Upper lobe of left lung (tissue), 6 donors: ENCODE measurements at regions not wholly inside any gene's neighbourhood (a gene's known extent, or its start where the extent isn't known, plus 50 kb on each side); places are given as distances from the start of the nearest gene placed in this dataset.

Experiments
- ATAC-seq, 2 donors: fragments of 200-7000 bp; cut with Tn5 transposase; one replicate each; pipeline ENCODE4 v1.9.1; 2022; ENCODE audit warnings: mild to moderate bottlenecking in 2 of 2, moderate library complexity in 2 of 2; ENCODE audit not compliant: low FRiP score in 2 of 2
- DNase-seq, 2 donors: peaks; one replicate each; pipeline ENCODE4 v3.0.0-alpha.2; 2019 to 2020
- H3K27ac ChIP-seq, 4 donors: fragments of 200-600 bp; sonication (generic); one replicate each; pipeline ENCODE4 v1.5.1; 2016 to 2019
- H3K27me3 ChIP-seq, 4 donors: fragments of 200-600 bp; sonication (generic); one replicate each; pipeline ENCODE4 v1.5.1; 2017 to 2019
- H3K36me3 ChIP-seq, 4 donors: fragments of 200-600 bp; sonication (generic); one replicate each; pipeline ENCODE4 v1.5.1; 2016 to 2019
- H3K4me1 ChIP-seq, 4 donors: fragments of 200-600 bp; sonication (generic); one replicate each; pipeline ENCODE4 v1.5.1; 2018 to 2019
- H3K4me3 ChIP-seq, 4 donors: fragments of 200-600 bp; sonication (generic); one replicate each; pipeline ENCODE4 v1.5.1; 2017 to 2019; ENCODE audit warnings: mild to moderate bottlenecking in 2 of 4, moderate library complexity in 1 of 4
- H3K9me3 ChIP-seq, 4 donors: fragments of 200-600 bp; sonication (generic); one replicate each; pipeline ENCODE4 v1.5.1; 2018 to 2019
- CTCF ChIP-seq, 6 experiments: fragments of 450-650 bp in 4 of 6; fragments of 200-600 bp in 2 of 6; sonication (generic) in 2 of 6; IDR thresholded peaks; one replicate each; pipeline ENCODE4 v1.5.1; 2016 to 2019; ENCODE audit warnings: antibody characterized with exemption in 6 of 6
- EP300 ChIP-seq, 4 donors: sonication (generic); formaldehyde crosslinking; IDR thresholded peaks; one replicate each; pipeline ENCODE4 v1.5.1; 2017; ENCODE audit warnings: antibody characterized with exemption in 4 of 4, control low read depth in 2 of 4
- POLR2A ChIP-seq, 4 donors: fragments of 450-650 bp; IDR thresholded peaks; one replicate each; pipeline ENCODE4 v1.5.1; 2016 to 2017; ENCODE audit warnings: antibody characterized with exemption in 4 of 4, mild to moderate bottlenecking in 2 of 4
- POLR2AphosphoS5 ChIP-seq, 2 donors: sonication (generic); formaldehyde crosslinking; IDR thresholded peaks; one replicate each; pipeline ENCODE4 v1.5.1; 2017; ENCODE audit warnings: antibody characterized with exemption in 2 of 2
- WGBS, 2 donors: methylation state at CpG; one replicate each; pipeline ENCODE4 v1.1.5; 2017 to 2018; 5-methylcytosine and 5-hydroxymethylcytosine counted together
- donor health status: DM: no; HTN: no; CAD: no; lungs with moderate emphysema.
- donor health status: DM: no; HTN: yes; CAD: no; lungs with severe emphysema.

- ATAC-seq: no peak
- Histone ChIP-seq H3K27ac (no peak overlapping the region), H3K4me3 (no peak overlapping the region), H3K36me3 (no peaks in the 10 kb centered on the region), H3K9me3 (no peaks in the 10 kb centered on the region), H3K27me3 (peaks cover 0 to 2% (median 0%) of the 10 kb centered on the region in 4 donors), H3K4me1 (no peaks in the 10 kb centered on the region)
- TF ChIP-seq CTCF (IDR thresholded peaks at IDR 0.05) (no peak), EP300 (IDR thresholded peaks at IDR 0.05) (no peak), POLR2AphosphoS5 (IDR thresholded peaks at IDR 0.05) (no peak), POLR2A (IDR thresholded peaks at IDR 0.05) (no peak)
- WGBS, 2 donors: 35 to 88% methylated on average over 2 of the region's 2 CpGs
- no peak for DNase-seq
Observed at GRCh38 chr17:10999484-10999883, 161.6 kb upstream of the PIRT start.

GRCh38 chr17:10993126-10993525 is 155.2 kb upstream of the PIRT start:
- no peaks in the 10 kb centered on the region for H3K27me3 ChIP-seq
- TF ChIP-seq POLR2A (IDR thresholded peaks at IDR 0.05): no peak
- no peak for TF ChIP-seq EP300 (IDR thresholded peaks at IDR 0.05)
- no peak for TF ChIP-seq CTCF (IDR thresholded peaks at IDR 0.05)
- no peak for TF ChIP-seq POLR2AphosphoS5 (IDR thresholded peaks at IDR 0.05)
- H3K9me3 ChIP-seq: no peaks in the 10 kb centered on the region
- DNase-seq: no peak
- no peak overlapping the region for H3K27ac ChIP-seq
- H3K36me3 ChIP-seq: no peaks in the 10 kb centered on the region
- WGBS, 2 donors: 59 to 63% methylated on average over 7 of the region's 7 CpGs
- H3K4me1 ChIP-seq: no peaks in the 10 kb centered on the region
- no peak overlapping the region for H3K4me3 ChIP-seq
- no peak for ATAC-seq

DNA sequence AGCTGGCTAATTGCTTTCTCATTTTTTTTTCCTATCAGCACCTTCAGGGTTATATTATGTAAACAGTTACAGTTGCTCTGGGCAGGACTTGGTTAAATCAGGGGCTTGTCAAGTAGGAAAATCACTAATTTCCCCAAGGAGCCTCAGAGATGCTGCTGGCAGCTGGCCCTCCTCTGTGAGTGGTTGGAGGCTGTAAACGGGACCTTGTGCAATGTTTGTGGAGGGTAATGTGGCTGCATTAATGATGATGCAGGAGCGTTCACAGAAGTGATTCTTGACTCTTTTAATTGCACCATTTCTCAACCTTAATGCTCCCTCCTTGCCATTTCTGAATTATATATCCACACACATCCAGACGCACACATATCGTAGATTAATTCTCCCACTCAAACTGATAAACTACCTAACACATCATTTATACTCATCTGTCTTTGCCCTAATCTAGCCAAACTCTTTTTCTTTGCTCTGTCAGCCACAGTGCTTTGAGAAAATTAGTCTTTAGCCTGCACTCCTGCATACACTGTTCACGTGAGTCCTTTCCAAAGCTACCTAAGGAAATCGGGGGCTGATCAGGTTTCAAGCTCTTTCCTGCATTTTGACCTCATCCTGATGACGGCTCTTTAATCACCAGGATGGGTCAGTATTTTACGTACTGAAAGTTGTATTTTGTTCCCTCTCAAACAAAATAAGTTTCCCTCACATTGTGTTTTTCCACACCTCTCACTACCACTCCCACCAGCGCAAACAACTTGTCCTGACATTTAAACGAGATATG is 154.4 kb upstream of the PIRT start:
- TF ChIP-seq CTCF (IDR thresholded peaks at IDR 0.05): no peak
- no peak for TF ChIP-seq POLR2AphosphoS5 (IDR thresholded peaks at IDR 0.05)
- TF ChIP-seq EP300 (IDR thresholded peaks at IDR 0.05): no peak
- TF ChIP-seq POLR2A (IDR thresholded peaks at IDR 0.05): no peak
- Histone ChIP-seq H3K4me1 (no peaks in the 10 kb centered on the region), H3K36me3 (no peaks in the 10 kb centered on the region), H3K27ac (no peak overlapping the region), H3K9me3 (no peaks in the 10 kb centered on the region), H3K4me3 (no peak overlapping the region), H3K27me3 (no peaks in the 10 kb centered on the region)
- ATAC-seq: no peak
- no peak for DNase-seq
- 22 to 26% methylated on average over 10 of the region's 10 CpGs for WGBS, 2 donors

GRCh38 chr17:10987786-10988185 is 149.9 kb upstream of the PIRT start:
- TF ChIP-seq POLR2AphosphoS5 (IDR thresholded peaks at IDR 0.05) (no peak), CTCF (IDR thresholded peaks at IDR 0.05) (no peak), EP300 (IDR thresholded peaks at IDR 0.05) (no peak), POLR2A (IDR thresholded peaks at IDR 0.05) (no peak)
- Histone ChIP-seq H3K36me3 (no peaks in the 10 kb centered on the region), H3K9me3 (no peaks in the 10 kb centered on the region)

DNA sequence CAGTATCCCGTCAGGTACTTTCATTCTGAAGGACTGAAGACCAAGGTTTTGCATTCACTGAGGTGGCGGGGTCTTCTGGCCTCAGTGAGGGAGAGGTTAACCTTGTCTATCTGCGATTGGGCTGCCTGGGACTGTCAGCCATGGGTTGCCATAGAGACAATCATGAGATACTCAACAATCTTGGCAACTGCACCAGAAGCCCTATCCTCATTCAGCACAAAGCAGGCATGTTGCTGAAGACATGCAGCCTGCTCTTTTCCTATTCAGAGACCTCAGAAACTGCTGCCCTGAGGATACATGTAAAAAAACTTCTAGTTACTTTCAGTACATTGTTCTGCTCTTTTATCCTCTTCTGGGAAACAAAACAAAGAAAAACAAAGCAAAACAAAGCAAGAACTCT is 146.3 kb upstream of the PIRT start:
- H3K27ac ChIP-seq: no peak overlapping the region

More at GRCh38 chr17:10987786-10988185, 149.9 kb upstream of the PIRT start:
- no peak for ATAC-seq
- 78 to 84% methylated on average over 5 of the region's 5 CpGs for WGBS, 2 donors
- no peak overlapping the region for H3K4me3 ChIP-seq
- H3K4me1 ChIP-seq: no peaks in the 10 kb centered on the region
- DNase-seq: no peak
- no peak overlapping the region for H3K27ac ChIP-seq
- H3K27me3 ChIP-seq: no peaks in the 10 kb centered on the region

More for the DNA sequence above, 146.3 kb upstream of the PIRT start:
- no peaks in the 10 kb centered on the region for H3K36me3 ChIP-seq
- ATAC-seq: no peak
- no peak for TF ChIP-seq POLR2AphosphoS5 (IDR thresholded peaks at IDR 0.05)
- TF ChIP-seq CTCF (IDR thresholded peaks at IDR 0.05): no peak
- no peak for TF ChIP-seq POLR2A (IDR thresholded peaks at IDR 0.05)
- TF ChIP-seq EP300 (IDR thresholded peaks at IDR 0.05): no peak
- no peak for DNase-seq
- 75 to 83% methylated on average over 3 of the region's 3 CpGs for WGBS, 2 donors
- H3K9me3 ChIP-seq: no peaks in the 10 kb centered on the region
- H3K4me1 ChIP-seq: no peaks in the 10 kb centered on the region
- H3K4me3 ChIP-seq: no peak overlapping the region
- H3K27me3 ChIP-seq: no peaks in the 10 kb centered on the region
